Stimulated activated CD4-positive, alpha-beta T cell treated with anti-CD3 and anti-CD28 coated beads, Interleukin-2, amount 100 ng/mL, for 4 hours (primary cell): ENCODE measurements at regions not wholly inside any gene's neighbourhood (a gene's known extent, or its start where the extent isn't known, plus 50 kb on each side); places are given as distances from the start of the nearest gene placed in this dataset.
"Not testable (repeated sequence)": the region's sequence is repeated elsewhere in the genome, so short reads cannot be mapped to it uniquely, and the experiment has no call there.

Source experiments
- DNase-seq: peaks from one replicate; pipeline ENCODE4 v3.0.0-alpha.2; 2020; ENCODE audit warnings: low read depth

GRCh38 chr6:21742238-21742660 lies 148.7 kb downstream of the SOX4 start:
- no peak for DNase-seq

- no peak for DNase-seq
Observed at GRCh38 chr6:21744331-21744730, 150.8 kb downstream of the SOX4 start.

GRCh38 chr6:21745543-21746337 lies 152.2 kb downstream of the SOX4 start:
- no peak for DNase-seq

DNA sequence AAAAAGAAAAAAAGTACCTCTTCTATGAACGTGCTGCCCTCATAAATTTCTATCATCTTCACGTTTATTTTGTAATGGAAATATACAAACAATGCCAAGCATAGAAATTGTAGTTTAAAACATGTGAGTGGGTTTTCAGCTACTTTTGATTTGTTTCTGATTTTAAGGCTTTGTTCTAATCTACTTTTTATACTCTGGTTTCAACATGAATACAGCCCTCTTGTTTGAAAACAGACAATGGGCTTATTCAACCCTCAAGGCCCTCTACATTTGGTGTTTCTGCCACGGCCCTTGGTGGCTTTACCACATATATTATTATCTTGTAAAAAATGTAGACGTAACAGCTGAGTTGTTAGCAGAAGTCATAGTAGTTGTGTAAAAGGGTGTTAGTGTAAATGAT lies 153.9 kb downstream of the SOX4 start:
- no peak for DNase-seq

- no peak for DNase-seq
Observed at GRCh38 chr6:21748343-21749056, 154.9 kb downstream of the SOX4 start.

GRCh38 chr6:21749754-21750153 lies 156.2 kb downstream of the SOX4 start:
- no peak for DNase-seq

DNA sequence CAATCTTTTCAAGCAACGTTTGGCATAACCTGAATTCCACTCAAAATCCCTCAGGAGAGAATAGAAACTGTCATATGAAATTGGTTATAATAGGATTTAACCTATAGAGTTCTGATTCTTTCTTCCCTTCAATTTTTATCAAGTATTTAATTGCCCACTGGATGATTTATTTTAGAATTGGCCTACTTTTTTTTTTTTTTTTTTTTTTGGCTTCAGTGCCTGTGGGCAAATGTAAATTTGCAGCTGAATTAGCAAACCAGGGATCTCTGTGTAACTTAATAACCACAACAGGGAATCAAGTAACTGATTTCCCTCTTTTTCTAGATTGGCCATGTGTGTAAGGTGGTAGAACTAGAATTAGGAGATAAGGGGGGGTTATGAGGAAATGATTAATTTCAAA lies 157.0 kb downstream of the SOX4 start:
- DNase-seq: no peak

DNA sequence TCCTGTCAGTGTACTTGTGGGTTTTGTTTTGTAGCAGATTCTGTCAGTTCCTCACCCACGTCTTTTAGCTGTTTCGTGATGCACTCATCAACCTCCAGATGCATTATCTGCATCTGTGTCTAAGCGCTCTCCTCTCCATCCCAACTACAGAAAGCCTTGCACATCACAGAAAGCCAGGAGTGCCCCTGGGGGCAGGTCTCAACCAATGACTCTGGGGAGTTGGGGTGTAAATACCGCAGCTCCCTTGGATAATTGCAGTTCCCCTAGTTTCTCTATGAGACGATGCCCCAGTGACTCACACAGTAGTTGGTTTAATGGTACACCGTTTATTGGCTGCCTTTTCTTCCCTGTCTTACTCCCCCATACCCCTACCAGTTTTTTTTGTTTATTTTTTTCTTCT lies 158.1 kb downstream of the SOX4 start:
- DNase-seq: no peak

DNA sequence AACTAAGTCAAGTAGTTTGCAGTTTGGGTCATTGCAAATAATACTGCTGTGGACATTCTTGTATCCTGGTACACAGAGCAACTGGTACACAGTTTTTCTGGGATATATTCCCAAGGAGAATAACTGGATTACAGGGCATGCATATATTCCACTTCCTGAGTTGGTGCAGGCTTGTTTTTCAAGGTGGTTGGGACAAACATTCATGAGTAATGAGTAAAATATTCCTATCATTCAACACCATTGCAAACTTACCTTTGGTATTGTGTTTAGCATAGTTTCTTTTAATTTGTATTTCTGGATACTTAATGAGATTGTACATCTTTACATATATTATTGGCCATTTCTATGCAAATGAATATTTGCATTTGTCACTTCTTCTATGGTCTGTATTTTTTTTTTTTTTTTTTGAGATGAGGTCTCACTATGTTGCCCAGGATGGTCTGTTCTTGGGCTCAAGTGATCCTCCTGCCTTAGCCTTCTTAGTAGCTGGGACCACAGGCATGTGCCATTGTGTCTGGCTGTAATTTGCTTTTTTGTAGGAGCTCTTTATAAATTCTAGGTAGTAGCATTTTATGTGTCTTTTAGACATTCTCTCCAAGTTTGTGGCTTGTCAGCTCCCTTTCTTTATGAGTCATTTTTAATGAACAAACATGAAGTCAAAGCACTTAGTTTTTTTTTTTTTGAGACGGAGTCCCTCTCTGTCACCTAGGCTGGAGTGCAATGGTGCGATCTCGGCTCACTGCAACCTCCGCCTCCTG lies 158.7 kb downstream of the SOX4 start:
- DNase-seq: no peak

DNA sequence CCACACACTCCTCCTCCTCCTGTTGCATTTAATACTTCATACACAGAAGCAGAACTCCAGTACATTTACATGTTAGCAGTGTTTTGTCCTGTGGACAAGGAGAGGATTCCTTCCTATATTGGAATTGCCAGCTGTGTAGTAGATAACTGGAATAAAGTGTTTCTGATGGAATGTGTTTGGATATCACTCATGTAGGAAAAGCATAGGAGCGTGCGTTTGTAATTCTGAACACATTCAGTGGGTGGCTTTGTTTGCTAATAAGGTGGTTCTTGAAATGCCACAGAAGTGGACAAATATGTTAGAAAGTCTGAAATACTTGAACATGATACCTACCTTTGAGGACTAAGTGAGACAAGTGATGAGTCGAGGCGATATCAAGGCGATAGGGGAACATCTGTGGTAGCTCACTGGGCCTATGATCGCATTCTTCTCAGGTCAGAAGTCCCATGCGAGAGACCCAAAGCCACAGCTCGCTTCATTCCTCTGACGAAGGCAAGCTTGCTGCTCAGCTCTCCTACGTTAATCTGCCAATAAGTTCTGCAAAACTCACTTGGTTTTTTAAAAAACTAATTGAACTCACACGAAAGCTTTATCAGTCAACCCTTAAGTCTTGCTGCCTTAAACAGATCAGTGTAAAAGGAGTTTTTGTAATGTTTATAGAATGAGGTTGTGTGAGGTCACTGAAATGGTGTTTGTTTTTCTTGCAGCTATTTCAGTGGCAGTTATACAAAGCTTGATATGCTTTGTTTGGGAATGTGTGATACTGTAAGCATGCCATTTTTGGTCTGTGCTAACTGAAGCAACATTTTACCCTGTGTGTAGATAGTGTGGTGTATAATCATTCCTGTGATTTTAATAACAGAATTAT lies 159.9 kb downstream of the SOX4 start:
- DNase-seq: no peak

GRCh38 chr6:21754891-21755290 lies 161.3 kb downstream of the SOX4 start:
- no peak for DNase-seq

DNA sequence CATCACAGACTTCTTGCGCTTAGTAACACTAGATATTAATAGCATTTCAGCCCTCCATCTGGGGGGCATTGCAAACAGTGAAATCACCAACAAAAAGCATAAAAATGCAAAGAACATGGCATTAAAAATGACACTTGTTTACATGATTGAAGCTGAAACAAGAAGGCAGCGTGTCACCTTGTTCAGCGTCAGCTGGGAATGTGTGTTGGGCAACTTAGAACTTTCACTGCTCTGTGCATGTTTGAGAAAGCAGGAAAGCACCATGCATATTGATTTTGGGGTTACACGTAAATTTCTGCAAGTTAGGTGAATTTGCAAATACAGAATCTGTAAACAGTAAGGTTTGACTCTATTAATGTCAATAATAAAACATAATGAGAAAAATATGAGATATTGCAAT lies 162.9 kb downstream of the SOX4 start:
- no peak for DNase-seq

DNA sequence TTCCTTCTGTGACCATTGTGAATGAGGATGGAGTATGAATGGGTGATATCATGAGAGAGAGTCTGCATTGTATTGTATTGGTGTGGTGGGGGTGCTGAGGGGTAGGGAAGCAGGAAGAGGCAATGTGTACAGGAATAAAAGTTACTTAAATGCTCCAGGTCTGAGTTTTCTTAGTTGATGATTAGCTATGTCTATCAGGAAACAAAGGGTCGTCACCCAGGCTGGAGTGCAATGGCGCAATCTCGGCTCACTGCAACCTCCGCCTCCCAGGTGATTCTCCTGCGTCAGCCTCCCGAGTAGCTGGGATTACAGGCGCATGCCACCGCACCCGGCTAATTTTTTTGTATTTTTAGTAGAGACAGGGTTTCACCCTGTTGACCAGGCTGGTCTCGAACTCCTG lies 163.8 kb downstream of the SOX4 start:
- not testable (repeated sequence) for DNase-seq

DNA sequence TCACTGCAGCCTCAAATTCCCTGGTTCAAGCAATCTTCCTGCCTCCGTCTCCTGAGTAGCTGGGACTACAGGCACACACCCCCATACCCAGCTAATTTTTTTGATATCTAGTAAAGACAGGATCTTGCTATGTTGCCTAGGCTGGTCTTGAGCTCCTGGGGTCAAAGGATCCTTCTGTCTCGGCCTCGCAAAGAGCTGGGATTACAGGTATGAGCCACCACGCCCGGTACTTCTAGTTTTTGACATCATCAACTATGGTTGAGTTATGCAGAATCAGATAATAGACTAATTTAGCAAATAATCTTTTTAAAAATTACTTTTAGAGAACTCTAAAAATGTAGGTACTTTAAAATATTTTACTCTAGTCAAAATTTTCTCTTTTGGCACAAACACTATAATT lies 166.2 kb downstream of the SOX4 start:
- no peak for DNase-seq

DNA sequence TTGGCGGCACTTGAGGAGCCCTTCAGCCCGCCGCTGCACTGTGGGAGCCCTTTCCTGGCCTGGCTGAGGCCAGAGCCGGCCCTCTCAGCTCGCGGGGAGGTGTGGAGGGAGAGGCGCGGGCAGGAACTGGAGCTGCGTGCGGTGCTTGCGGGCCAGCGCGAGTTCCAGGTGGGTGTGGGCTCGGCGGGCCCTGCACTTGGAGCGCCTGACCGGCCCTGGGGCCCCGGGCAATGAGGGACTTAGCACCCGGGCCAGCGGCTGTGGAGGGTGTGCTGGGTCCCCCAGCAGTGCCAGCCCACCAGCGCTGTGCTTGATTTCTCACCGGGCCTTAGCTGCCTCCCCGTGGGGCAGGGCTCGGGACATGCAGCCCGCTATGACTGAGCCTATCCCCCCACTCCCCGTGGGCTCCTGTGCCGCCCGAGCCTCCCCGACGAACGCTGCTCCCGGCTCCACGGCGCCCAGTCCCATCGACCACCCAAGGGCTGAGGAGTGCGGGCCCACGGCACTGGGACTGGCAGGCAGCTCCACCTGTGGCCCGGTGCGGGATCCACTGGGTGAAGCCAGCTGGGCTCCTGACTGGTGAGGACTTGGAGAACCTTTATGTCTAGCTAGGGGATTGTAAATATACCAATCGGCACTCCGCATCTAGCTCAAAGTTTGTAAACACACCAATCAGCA lies 167.6 kb downstream of the SOX4 start:
- not testable (repeated sequence) for DNase-seq

- DNase-seq: no peak
Observed at GRCh38 chr6:21764989-21765388, 171.4 kb downstream of the SOX4 start.

DNA sequence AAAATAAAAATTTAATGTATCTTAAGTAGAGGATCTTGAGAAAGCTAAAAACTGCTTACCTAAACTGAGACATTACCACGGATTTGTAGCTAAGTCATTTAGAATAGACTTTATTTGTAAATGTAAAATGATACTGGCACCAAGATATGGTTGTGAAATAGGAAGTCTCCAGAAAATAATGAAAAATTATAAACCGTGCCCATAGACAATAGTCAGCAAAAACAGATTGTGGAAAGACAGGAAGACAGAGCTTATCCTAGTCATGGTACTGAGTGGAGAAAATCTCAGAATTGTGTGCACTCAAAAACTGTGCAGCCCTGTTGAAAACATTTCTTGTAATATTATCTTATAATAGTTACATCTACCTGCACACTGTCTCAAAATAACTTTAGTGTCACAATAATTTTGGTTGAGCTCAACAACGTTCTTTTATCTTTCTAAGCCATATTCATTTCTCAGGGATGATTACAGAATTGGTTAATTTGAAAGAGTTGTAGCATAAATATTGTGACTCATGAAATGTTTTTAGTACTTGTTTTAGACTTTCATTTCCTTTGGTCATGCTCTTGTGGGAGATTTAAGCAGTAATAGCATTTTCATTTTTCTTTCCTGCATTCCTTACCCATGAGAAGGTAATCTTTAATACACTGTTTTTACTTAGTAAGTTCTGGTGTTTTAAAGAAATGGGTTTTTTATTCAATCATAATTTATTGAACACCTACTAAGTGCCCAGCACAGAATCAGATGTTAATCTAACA lies 174.5 kb downstream of the SOX4 start:
- no peak for DNase-seq

DNA sequence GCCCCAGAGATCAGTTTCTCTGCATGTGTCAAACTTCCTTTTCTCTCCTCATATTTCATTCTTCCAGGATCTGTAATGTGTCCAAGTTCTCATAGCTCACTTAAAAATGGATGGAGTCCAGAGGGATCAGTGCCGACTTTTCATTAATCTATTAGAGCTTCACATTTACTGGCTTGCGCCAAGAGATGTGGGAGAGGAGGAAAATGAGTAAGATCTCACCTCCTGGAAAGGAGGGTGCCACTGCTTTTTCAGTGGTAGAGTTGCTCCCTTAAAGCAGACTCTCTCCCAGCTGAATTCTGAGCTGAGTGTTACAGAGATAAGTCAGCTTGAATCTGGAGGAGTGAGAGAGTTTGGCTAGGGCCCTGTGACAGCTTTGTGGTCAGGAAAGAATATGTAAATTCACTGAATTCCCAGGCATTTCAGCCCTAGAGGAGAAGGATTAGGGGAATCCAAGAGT lies 175.9 kb downstream of the SOX4 start:
- DNase-seq: no peak

DNA sequence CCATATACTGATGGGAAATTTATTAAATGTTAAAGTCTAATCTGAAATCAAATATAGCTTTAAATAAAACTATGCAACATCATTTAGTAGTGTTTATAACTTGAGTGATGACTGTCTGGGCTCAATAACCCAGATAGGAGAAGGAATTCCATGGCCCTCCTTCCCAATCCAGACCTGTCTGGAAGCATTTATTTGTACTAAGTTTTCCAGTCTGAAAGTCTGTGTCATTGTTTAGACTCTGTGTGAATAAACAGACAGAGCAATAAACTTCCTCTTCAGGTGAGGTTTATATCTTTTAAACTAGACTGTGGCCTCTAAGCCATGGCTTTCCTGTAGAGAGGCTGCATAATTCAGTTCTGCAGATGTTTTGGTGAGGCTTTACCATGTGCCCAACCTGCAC lies 176.4 kb downstream of the SOX4 start:
- DNase-seq: no peak

- no peak for DNase-seq
Observed at GRCh38 chr6:21771626-21772320, 178.2 kb downstream of the SOX4 start.
